A673 (cell line): ENCODE measurements at regions not wholly inside any gene's neighbourhood (a gene's known extent, or its start where the extent isn't known, plus 50 kb on each side); places are given as distances from the start of the nearest gene placed in this dataset.

Experiments used
- BruUV-seq: library from RNA; stranded (reverse); fragments of 400-500 nt; replicated peaks from 2 replicates; lab custom pipeline; 2021; lab: Mats Ljungman, UMichigan
- CTCF ChIA-PET: fragments of 300-600 bp; sonication (Branson Sonifier 250); formaldehyde crosslinking; loops from one replicate; lab custom pipeline; 2022; ENCODE audit warnings: antibody characterized with exemption; lab: Charles Lee
- POLR2A ChIA-PET: fragments of 300-600 bp; sonication (Branson Sonifier 250); formaldehyde crosslinking; loops from one replicate; lab custom pipeline; 2022; ENCODE audit warnings: antibody characterized with exemption; ENCODE audit not compliant: low non-redundant PET; lab: Charles Lee
- DNase-seq: peaks from one replicate; pipeline ENCODE4 v3.0.0-alpha.2; 2015; ENCODE audit warnings: low spot score
- H3K27ac ChIP-seq: fragments of 200-600 bp; sonication (generic); 2 replicates; pipeline ENCODE4 v1.5.1; 2016; ENCODE audit warnings: mixed run types, low read depth, mild to moderate bottlenecking, mixed read lengths, antibody characterized with exemption, low read length; ENCODE audit not compliant: poor library complexity, severe bottlenecking
- H3K27me3 ChIP-seq: fragments of 200-600 bp; sonication (generic); replicated peaks from 2 replicates; pipeline ENCODE4 v1.6.1; 2017; ENCODE audit warnings: mixed run types, low read depth, mild to moderate bottlenecking, mixed read lengths, antibody characterized with exemption, low read length; ENCODE audit not compliant: insufficient read depth, poor library complexity
- H3K36me3 ChIP-seq: fragments of 200-600 bp; sonication (generic); 2 replicates; pipeline ENCODE4 v1.6.1; 2016; ENCODE audit warnings: mixed run types, mild to moderate bottlenecking, mixed read lengths, antibody characterized with exemption, low read length; ENCODE audit not compliant: insufficient read depth, poor library complexity, severe bottlenecking
- H3K4me1 ChIP-seq: fragments of 200-600 bp; sonication (generic); 2 replicates; pipeline ENCODE4 v1.6.1; 2017; ENCODE audit warnings: mixed run types, mild to moderate bottlenecking, mixed read lengths, antibody characterized with exemption, low read length; ENCODE audit not compliant: insufficient read depth, poor library complexity, severe bottlenecking
- H3K4me3 ChIP-seq: fragments of 200-600 bp; sonication (generic); 2 replicates; pipeline ENCODE4 v1.5.1; 2016; ENCODE audit warnings: low read depth, mixed run types, mild to moderate bottlenecking, mixed read lengths, low read length; ENCODE audit not compliant: poor library complexity, severe bottlenecking
- H3K9me3 ChIP-seq: fragments of 200-600 bp; sonication (generic); 2 replicates; pipeline ENCODE4 v1.6.1; 2016; ENCODE audit warnings: mixed run types, low read depth, mild to moderate bottlenecking, mixed read lengths, antibody characterized with exemption, low read length; ENCODE audit not compliant: poor library complexity, severe bottlenecking
- EZH2 ChIP-seq: fragments of 200-600 bp; sonication (generic); IDR thresholded peaks from 2 replicates; pipeline ENCODE4 v1.6.1; 2017; ENCODE audit warnings: borderline replicate concordance, low read depth, mild to moderate bottlenecking, mixed read lengths, antibody characterized with exemption, low read length; ENCODE audit not compliant: poor library complexity, severe bottlenecking
- intact Hi-C: fragments of 100-400 bp; cut with micrococcal nuclease; formaldehyde crosslinking; loops from one replicate; pipeline ENCODE4 v1.10.0; 2022; ENCODE audit not compliant: unreplicated experiment
- TF ChIP-seq, protein P1 (sequence below): fragments of 300-800, 200-600 bp; sonication (generic); conservative IDR thresholded peaks from 2 replicates; pipeline ENCODE4 v1.5.1; 2017; ENCODE audit warnings: low read depth, mild to moderate bottlenecking, antibody characterized with exemption, low read length, moderate library complexity, mixed read lengths

DNA sequence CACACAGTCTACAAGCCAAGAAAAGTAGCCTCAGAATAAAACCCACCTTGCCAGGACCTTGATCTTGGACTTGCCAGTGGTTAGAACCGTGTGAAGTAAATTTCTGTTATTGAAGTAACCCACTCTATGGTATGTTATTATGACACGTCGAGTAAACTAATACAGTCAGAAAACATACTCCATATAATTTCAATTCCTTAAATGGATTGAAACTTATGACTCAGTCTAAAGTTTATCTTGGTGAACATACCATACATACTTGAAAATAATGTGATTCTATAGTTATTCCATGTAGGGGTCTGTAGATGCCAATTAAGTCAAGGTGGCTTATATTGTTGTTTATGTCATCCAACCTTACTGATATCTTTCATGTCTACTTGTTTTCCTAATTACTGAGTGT is 950.7 kb downstream of the TLE4 start:
- intact Hi-C loops, result no loop called here
- DNase-seq, result no peak
- BruUV-seq, result no TSS peak
- no peaks in the 10 kb centered on the region for H3K36me3 ChIP-seq
- no peaks in the 10 kb centered on the region for H3K27me3 ChIP-seq
- TF ChIP-seq, protein P1, sequence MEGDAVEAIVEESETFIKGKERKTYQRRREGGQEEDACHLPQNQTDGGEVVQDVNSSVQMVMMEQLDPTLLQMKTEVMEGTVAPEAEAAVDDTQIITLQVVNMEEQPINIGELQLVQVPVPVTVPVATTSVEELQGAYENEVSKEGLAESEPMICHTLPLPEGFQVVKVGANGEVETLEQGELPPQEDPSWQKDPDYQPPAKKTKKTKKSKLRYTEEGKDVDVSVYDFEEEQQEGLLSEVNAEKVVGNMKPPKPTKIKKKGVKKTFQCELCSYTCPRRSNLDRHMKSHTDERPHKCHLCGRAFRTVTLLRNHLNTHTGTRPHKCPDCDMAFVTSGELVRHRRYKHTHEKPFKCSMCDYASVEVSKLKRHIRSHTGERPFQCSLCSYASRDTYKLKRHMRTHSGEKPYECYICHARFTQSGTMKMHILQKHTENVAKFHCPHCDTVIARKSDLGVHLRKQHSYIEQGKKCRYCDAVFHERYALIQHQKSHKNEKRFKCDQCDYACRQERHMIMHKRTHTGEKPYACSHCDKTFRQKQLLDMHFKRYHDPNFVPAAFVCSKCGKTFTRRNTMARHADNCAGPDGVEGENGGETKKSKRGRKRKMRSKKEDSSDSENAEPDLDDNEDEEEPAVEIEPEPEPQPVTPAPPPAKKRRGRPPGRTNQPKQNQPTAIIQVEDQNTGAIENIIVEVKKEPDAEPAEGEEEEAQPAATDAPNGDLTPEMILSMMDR, result no peak
- TF ChIP-seq EZH2, result no peak
- H3K4me3 ChIP-seq, result no peak overlapping the region
- no peaks in the 10 kb centered on the region for H3K4me1 ChIP-seq
- H3K27ac ChIP-seq, result no peak overlapping the region
- ChIA-PET CTCF (no interaction called here), POLR2A (no interaction called here)
- H3K9me3 ChIP-seq, result peaks cover 7% of the 10 kb centered on the region

DNA sequence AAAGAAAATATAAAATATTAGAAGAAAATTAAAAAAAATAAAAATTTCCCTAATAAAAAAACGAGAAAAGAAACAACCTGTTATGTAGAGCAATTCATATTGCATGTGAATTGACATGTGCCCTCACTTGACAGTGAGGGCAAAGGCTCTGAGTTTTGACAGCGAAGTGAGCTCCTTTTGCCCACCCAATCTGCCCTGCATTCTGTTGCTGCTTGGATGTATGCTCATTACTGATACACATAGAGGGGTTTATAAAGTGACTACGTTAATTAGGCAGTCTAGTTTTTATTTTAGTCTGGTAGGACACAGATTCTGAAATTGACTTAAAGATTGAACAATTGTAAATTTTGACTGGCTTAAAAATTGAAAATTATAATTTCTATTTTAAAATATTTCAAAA is 949.4 kb downstream of the TLE4 start:
- BruUV-seq, result no TSS peak
- intact Hi-C loops, result loop anchor here (2.0 kb wide), 1 partner anchor 70 kb away; no protein-coding TSS in a partner anchor
- Histone ChIP-seq H3K27me3 (no peaks in the 10 kb centered on the region), H3K4me3 (no peak overlapping the region), H3K4me1 (no peaks in the 10 kb centered on the region), H3K36me3 (no peaks in the 10 kb centered on the region), H3K9me3 (no peaks in the 10 kb centered on the region), H3K27ac (no peak overlapping the region)
- POLR2A ChIA-PET, result no interaction called here
- CTCF ChIA-PET, result no interaction called here
- no peak for DNase-seq
- TF ChIP-seq, protein P1, result no peak
- no peak for TF ChIP-seq EZH2

DNA sequence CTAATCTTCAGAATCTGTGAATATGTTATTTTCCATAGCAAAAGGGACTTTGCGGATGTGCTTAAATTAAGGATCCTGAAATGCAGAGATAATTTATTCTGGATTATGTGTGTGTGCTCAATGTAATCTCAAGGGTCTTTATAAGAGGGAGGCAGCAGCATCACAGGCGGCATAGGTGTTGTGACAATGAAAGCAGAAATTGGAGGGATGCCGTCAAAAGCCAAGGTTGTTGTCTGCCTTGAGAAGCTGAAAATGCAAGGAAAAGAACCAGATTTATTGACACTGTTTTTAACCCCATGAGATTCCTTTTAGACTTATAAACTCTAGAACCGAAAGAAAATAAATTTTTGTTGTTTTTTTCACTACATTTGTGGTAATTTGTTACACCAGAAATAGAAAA is 948.5 kb downstream of the TLE4 start:
- Histone ChIP-seq H3K27ac (no peak overlapping the region), H3K36me3 (no peaks in the 10 kb centered on the region), H3K9me3 (no peaks in the 10 kb centered on the region), H3K27me3 (no peaks in the 10 kb centered on the region), H3K4me1 (no peaks in the 10 kb centered on the region), H3K4me3 (no peak overlapping the region)
- TF ChIP-seq EZH2, result no peak
- TF ChIP-seq, protein P1, result no peak
- intact Hi-C loops, result loop anchor here (2.0 kb wide), 1 partner anchor 69 kb away; no protein-coding TSS in a partner anchor
- no peak for DNase-seq
- POLR2A ChIA-PET, result no interaction called here
- CTCF ChIA-PET, result no interaction called here
- no TSS peak for BruUV-seq
